Spleen (tissue), 11 donors: ENCODE measurements at regions not wholly inside any gene's neighbourhood (a gene's known extent, or its start where the extent isn't known, plus 50 kb on each side); places are given as distances from the start of the nearest gene placed in this dataset.

Source experiments
- DNase-seq: peaks from one replicate; pipeline ENCODE4 v3.0.0-alpha.2; 2020
- H3K27ac ChIP-seq, 8 donors: fragments of 200-600 bp; sonication (generic) in 7 of 8; 1 replicate in 4 of 8; 2 replicates in 4 of 8; pipeline versions ENCODE4 v1.5.0 to v1.8.0; 2016 to 2021; ENCODE audit warnings: inconsistent platforms in 4 of 8, mild to moderate bottlenecking in 4 of 8, moderate library complexity in 1 of 8
- H3K27me3 ChIP-seq, 7 donors: fragments of 200-600 bp; sonication (generic) in 6 of 7; replicated peaks in 1 of 7; 1 replicate in 4 of 7; 2 replicates in 3 of 7; pipeline versions ENCODE4 v1.5.0 to v1.8.0; 2016 to 2021; ENCODE audit warnings: inconsistent platforms in 3 of 7, mild to moderate bottlenecking in 1 of 7
- H3K36me3 ChIP-seq, 6 donors: fragments of 200-600 bp; sonication (generic) in 5 of 6; 1 replicate in 4 of 6; 2 replicates in 2 of 6; pipeline versions ENCODE4 v1.5.0 to v1.8.0; 2016 to 2021; ENCODE audit warnings: inconsistent platforms in 2 of 6
- H3K4me1 ChIP-seq, 6 donors: fragments of 200-600 bp; sonication (generic) in 5 of 6; 1 replicate in 3 of 6; 2 replicates in 3 of 6; pipeline versions ENCODE4 v1.5.0 to v1.8.0; 2016 to 2021; ENCODE audit warnings: inconsistent platforms in 3 of 6
- H3K4me3 ChIP-seq, 8 donors: fragments of 200-600 bp; sonication (generic) in 7 of 8; 1 replicate in 4 of 8; 2 replicates in 4 of 8; pipeline versions ENCODE4 v1.5.0 to v1.8.0; 2016 to 2021; ENCODE audit warnings: inconsistent platforms in 4 of 8, mild to moderate bottlenecking in 4 of 8, moderate library complexity in 2 of 8
- H3K9me3 ChIP-seq, 8 donors: fragments of 200-600 bp; sonication (generic) in 7 of 8; 1 replicate in 4 of 8; 2 replicates in 4 of 8; pipeline versions ENCODE4 v1.5.0 to v1.8.0; 2016 to 2021; ENCODE audit warnings: inconsistent platforms in 4 of 8
- CTCF ChIP-seq, 11 experiments: fragments of 200-600 bp in 7 of 11; fragments of 450-650 bp in 4 of 11; sonication (generic) in 4 of 11; IDR thresholded peaks in 8 of 11; conservative IDR thresholded peaks in 3 of 11; 1 replicate in 7 of 11; 2 replicates in 4 of 11; pipeline versions ENCODE4 v1.4.0 to v1.8.0; 2016 to 2021; ENCODE audit warnings: antibody characterized with exemption in 11 of 11, inconsistent platforms in 4 of 11, mild to moderate bottlenecking in 1 of 11
- POLR2A ChIP-seq, 3 donors: fragments of 450-650 bp; IDR thresholded peaks; one replicate each; pipeline ENCODE4 v1.5.1; 2017; ENCODE audit warnings: antibody characterized with exemption in 3 of 3, mild to moderate bottlenecking in 1 of 3
- POLR2AphosphoS5 ChIP-seq, 3 donors: sonication (generic); formaldehyde crosslinking; IDR thresholded peaks; one replicate each; pipeline ENCODE4 v1.5.1; 2017; ENCODE audit warnings: antibody characterized with exemption in 3 of 3
- WGBS, 5 donors: extraction: QIAGEN DNeasy Blood & Tissue Kit in 3 of 5; methylation state at CpG; one replicate each; pipeline versions ENCODE4 v1.1.5 to v1.1.7; 2013 to 2018; 5-methylcytosine and 5-hydroxymethylcytosine counted together
- intact Hi-C: fragments of 100-400 bp; cut with DNase I; formaldehyde crosslinking; loops from one replicate; pipeline ENCODE4 v1.15.0; 2023; ENCODE audit warnings: low total_unique reads
- donor health status: healthy with polysubstance abuse.
- donor health status: DM: no; HTN: no; CAD: no; lungs with moderate emphysema.
- donor health status: DM: no; HTN: no; CAD: no.
- donor health status: Bipolar disorder and iron deficiency.
- donor health status: healthy.
- donor health status: DM: no; HTN: no; CAD: no.
- donor health status: DM: yes; HTN: yes; CAD: no.

- no peak overlapping the region for H3K4me3 ChIP-seq
- TF ChIP-seq POLR2A (IDR thresholded peaks at IDR 0.05), result no peak
- no peak for TF ChIP-seq CTCF (IDR thresholded peaks at IDR 0.05 in 8 of 11, conservative IDR thresholded peaks at IDR 0.05 in 3 of 11)
- no peak for TF ChIP-seq POLR2AphosphoS5 (IDR thresholded peaks at IDR 0.05)
Measured at GRCh38 chr5:23242891-23243290, 264.5 kb upstream of the PRDM9 start.

GRCh38 chr5:23235246-23235645 is 272.2 kb upstream of the PRDM9 start:
- TF ChIP-seq POLR2A (IDR thresholded peaks at IDR 0.05), result no peak
- TF ChIP-seq CTCF (IDR thresholded peaks at IDR 0.05 in 8 of 11, conservative IDR thresholded peaks at IDR 0.05 in 3 of 11), result no peak
- TF ChIP-seq POLR2AphosphoS5 (IDR thresholded peaks at IDR 0.05), result no peak
- peaks cover 0 to 3% (median 0%) of the 10 kb centered on the region in 8 donors for H3K9me3 ChIP-seq
- H3K36me3 ChIP-seq, result no peaks in the 10 kb centered on the region
- no peaks in the 10 kb centered on the region for H3K27me3 ChIP-seq
- no peak for DNase-seq
- intact Hi-C loops, result no loop called here
- no peaks in the 10 kb centered on the region for H3K4me1 ChIP-seq
- 86 to 100% (median 89%) methylated on average over 1 of the region's 1 CpG for WGBS, 5 donors
- no peak overlapping the region for H3K4me3 ChIP-seq
- no peak overlapping the region for H3K27ac ChIP-seq

More at GRCh38 chr5:23242891-23243290, 264.5 kb upstream of the PRDM9 start:
- peaks cover 0 to 6% (median 0%) of the 10 kb centered on the region in 8 donors for H3K9me3 ChIP-seq
- H3K27ac ChIP-seq, result no peak overlapping the region
- 78 to 88% (median 80%) methylated on average over 2 of the region's 2 CpGs for WGBS, 5 donors
- no peaks in the 10 kb centered on the region for H3K36me3 ChIP-seq
- intact Hi-C loops, result no loop called here
- H3K4me1 ChIP-seq, result no peaks in the 10 kb centered on the region
- no peaks in the 10 kb centered on the region for H3K27me3 ChIP-seq
- DNase-seq, result no peak

GRCh38 chr5:23234197-23234596 is 273.2 kb upstream of the PRDM9 start:
- Histone ChIP-seq H3K27ac (no peak overlapping the region), H3K27me3 (no peaks in the 10 kb centered on the region), H3K4me1 (no peaks in the 10 kb centered on the region), H3K4me3 (no peak overlapping the region), H3K36me3 (no peaks in the 10 kb centered on the region), H3K9me3 (peaks cover 0 to 3% (median 0%) of the 10 kb centered on the region in 8 donors)
- intact Hi-C loops, result no loop called here
- 69 to 72% (median 71%) methylated on average over 4 of the region's 4 CpGs for WGBS, 5 donors
- TF ChIP-seq CTCF (IDR thresholded peaks at IDR 0.05 in 8 of 11, conservative IDR thresholded peaks at IDR 0.05 in 3 of 11) (no peak), POLR2A (IDR thresholded peaks at IDR 0.05) (no peak), POLR2AphosphoS5 (IDR thresholded peaks at IDR 0.05) (no peak)
- DNase-seq, result no peak

GRCh38 chr5:23223846-23224245 is 283.6 kb upstream of the PRDM9 start:
- no peak overlapping the region for H3K4me3 ChIP-seq
- intact Hi-C loops, result no loop called here
- H3K27me3 ChIP-seq, result no peaks in the 10 kb centered on the region
- no peak for DNase-seq
- no peak overlapping the region for H3K27ac ChIP-seq
- no peaks in the 10 kb centered on the region for H3K4me1 ChIP-seq
- no peak for TF ChIP-seq CTCF (IDR thresholded peaks at IDR 0.05 in 8 of 11, conservative IDR thresholded peaks at IDR 0.05 in 3 of 11)
- no peak for TF ChIP-seq POLR2AphosphoS5 (IDR thresholded peaks at IDR 0.05)
- TF ChIP-seq POLR2A (IDR thresholded peaks at IDR 0.05), result no peak
- no peaks in the 10 kb centered on the region for H3K9me3 ChIP-seq
- no peaks in the 10 kb centered on the region for H3K36me3 ChIP-seq
